Natural killer cell (primary cell): ENCODE measurements at regions not wholly inside any gene's neighbourhood (a gene's known extent, or its start where the extent isn't known, plus 50 kb on each side); places are given as distances from the start of the nearest gene placed in this dataset.

Experiments used
- ATAC-seq, 3 donors: fragments of 150-1000 bp in 2 of 3; fragments of 200-7000 bp in 1 of 3; cut with Tn5 transposase; 1 replicate in 1 of 3; 2 replicates in 2 of 3; pipeline ENCODE4 v1.10.0; 2021; ENCODE audit warnings: mild to moderate bottlenecking in 2 of 3, moderate library complexity in 2 of 3
- DNase-seq, 2 donors: peaks; one replicate each; pipeline versions ENCODE4 v3.0.0 to v3.0.0-alpha.2; 2013 to 2021; ENCODE audit warnings: mixed read lengths in 1 of 2
- H3K27ac ChIP-seq: one replicate; pipeline ENCODE4 v1.5.1; 2013; ENCODE audit warnings: mild to moderate bottlenecking, low read length
- H3K27me3 ChIP-seq: one replicate; pipeline ENCODE4 v1.6.1; 2013; ENCODE audit warnings: low read length; ENCODE audit not compliant: control insufficient read depth, insufficient read depth
- H3K36me3 ChIP-seq: one replicate; pipeline ENCODE4 v1.6.1; 2013; ENCODE audit warnings: low read length; ENCODE audit not compliant: control insufficient read depth, insufficient read depth
- H3K4me1 ChIP-seq: one replicate; pipeline ENCODE4 v1.6.1; 2013; ENCODE audit warnings: low read length; ENCODE audit not compliant: control insufficient read depth, insufficient read depth
- H3K4me3 ChIP-seq: one replicate; pipeline ENCODE4 v1.5.1; 2013; ENCODE audit warnings: low read length
- H3K9me3 ChIP-seq: one replicate; pipeline ENCODE4 v1.6.1; 2013; ENCODE audit warnings: low read length; ENCODE audit not compliant: control insufficient read depth, insufficient read depth
- H3K27ac Mint-ChIP-seq, 2 donors: one replicate each; pipeline ENCODE4 v1.8.0; 2022; ENCODE audit warnings: mild to moderate bottlenecking in 2 of 2, mixed read lengths in 2 of 2, moderate library complexity in 1 of 2
- H3K27me3 Mint-ChIP-seq, 2 donors: one replicate each; pipeline ENCODE4 v1.8.0; 2022; ENCODE audit warnings: low read depth in 2 of 2, mixed read lengths in 2 of 2
- H3K36me3 Mint-ChIP-seq: one replicate; pipeline ENCODE4 v1.8.0; 2022; ENCODE audit warnings: mixed read lengths
- H3K4me1 Mint-ChIP-seq, 2 donors: one replicate each; pipeline ENCODE4 v1.8.0; 2022; ENCODE audit warnings: mixed read lengths in 2 of 2
- H3K4me3 Mint-ChIP-seq: one replicate; pipeline ENCODE4 v1.8.0; 2022; ENCODE audit warnings: mild to moderate bottlenecking, moderate library complexity, mixed read lengths
- H3K9me3 Mint-ChIP-seq, 2 donors: one replicate each; pipeline ENCODE4 v1.8.0; 2022; ENCODE audit warnings: mixed read lengths in 2 of 2
- WGBS: methylation state at CpG from one replicate; pipeline ENCODE4 v1.1.7; 2013; ENCODE audit warnings: missing lambda C conversion rate; ENCODE audit not compliant: insufficient coverage; 5-methylcytosine and 5-hydroxymethylcytosine counted together
- intact Hi-C: fragments of 100-400 bp; cut with micrococcal nuclease; formaldehyde crosslinking; loops from one replicate; pipeline ENCODE4 v1.14.2; 2022
- TF ChIP-seq, protein P1 (sequence below): fragments of 200-600 bp; IDR thresholded peaks from one replicate; pipeline ENCODE4 v1.8.0; 2022; ENCODE audit warnings: antibody characterized with exemption

DNA sequence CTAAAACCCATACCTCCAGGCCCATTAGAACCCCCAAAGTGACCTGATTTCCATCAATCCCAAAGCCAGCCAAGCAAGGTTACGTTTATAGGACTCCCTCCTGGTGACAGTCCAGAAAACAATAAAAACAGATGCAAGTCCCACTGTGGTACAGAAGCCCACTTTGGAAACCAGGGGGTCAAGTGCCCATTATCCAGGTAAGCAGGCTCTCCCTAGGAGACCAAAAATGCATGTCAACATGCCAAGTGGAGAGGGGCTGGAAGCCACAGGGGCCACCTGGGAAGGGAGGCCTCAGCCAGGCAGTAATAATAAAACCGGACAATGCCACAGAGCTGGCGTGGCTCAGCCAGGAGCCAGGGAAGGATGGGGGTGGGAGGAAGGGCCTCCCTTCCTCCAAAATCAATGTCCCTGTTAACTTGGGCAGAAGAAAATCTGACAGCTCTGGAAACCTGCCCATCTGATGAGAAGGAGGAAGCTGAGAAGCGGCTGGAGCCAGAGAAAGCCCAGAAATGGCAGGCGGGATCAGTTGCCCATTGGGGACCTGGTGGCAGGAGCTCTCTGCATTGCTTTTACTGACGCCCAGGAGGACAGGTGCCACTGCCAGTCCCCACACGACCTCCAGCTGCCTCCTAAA is 160.4 kb downstream of the ZIC5 start:
- Histone ChIP-seq H3K4me3 (no peak overlapping the region), H3K27me3 (no peaks in the 10 kb centered on the region), H3K4me1 (no peaks in the 10 kb centered on the region), H3K27ac (no peak overlapping the region), H3K36me3 (no peaks in the 10 kb centered on the region), H3K9me3 (no peaks in the 10 kb centered on the region)
- no peak overlapping the region for H3K27ac Mint-ChIP-seq
- no peak overlapping the region for H3K4me3 Mint-ChIP-seq
- ATAC-seq (no peak), DNase-seq (no peak)
- TF ChIP-seq, protein P1, sequence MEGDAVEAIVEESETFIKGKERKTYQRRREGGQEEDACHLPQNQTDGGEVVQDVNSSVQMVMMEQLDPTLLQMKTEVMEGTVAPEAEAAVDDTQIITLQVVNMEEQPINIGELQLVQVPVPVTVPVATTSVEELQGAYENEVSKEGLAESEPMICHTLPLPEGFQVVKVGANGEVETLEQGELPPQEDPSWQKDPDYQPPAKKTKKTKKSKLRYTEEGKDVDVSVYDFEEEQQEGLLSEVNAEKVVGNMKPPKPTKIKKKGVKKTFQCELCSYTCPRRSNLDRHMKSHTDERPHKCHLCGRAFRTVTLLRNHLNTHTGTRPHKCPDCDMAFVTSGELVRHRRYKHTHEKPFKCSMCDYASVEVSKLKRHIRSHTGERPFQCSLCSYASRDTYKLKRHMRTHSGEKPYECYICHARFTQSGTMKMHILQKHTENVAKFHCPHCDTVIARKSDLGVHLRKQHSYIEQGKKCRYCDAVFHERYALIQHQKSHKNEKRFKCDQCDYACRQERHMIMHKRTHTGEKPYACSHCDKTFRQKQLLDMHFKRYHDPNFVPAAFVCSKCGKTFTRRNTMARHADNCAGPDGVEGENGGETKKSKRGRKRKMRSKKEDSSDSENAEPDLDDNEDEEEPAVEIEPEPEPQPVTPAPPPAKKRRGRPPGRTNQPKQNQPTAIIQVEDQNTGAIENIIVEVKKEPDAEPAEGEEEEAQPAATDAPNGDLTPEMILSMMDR: no peak
- WGBS: 90% methylated on average over 7 of the region's 7 CpGs
- H3K4me1 Mint-ChIP-seq: no peaks in the 10 kb centered on the region
- intact Hi-C loops: no loop called here
- H3K9me3 Mint-ChIP-seq: no peaks in the 10 kb centered on the region
- peaks cover 0 to 3% of the 10 kb centered on the region in 2 donors for H3K27me3 Mint-ChIP-seq
- H3K36me3 Mint-ChIP-seq: no peaks in the 10 kb centered on the region

- WGBS: 89% methylated on average over 4 of the region's 4 CpGs
- Histone ChIP-seq H3K36me3 (no peaks in the 10 kb centered on the region), H3K27me3 (no peaks in the 10 kb centered on the region), H3K9me3 (no peaks in the 10 kb centered on the region), H3K4me3 (no peak overlapping the region), H3K4me1 (no peaks in the 10 kb centered on the region), H3K27ac (no peak overlapping the region)
- DNase-seq (no peak), ATAC-seq (no peak)
- Mint-ChIP-seq H3K4me1 (no peaks in the 10 kb centered on the region), H3K9me3 (no peaks in the 10 kb centered on the region), H3K4me3 (no peak overlapping the region), H3K27me3 (peaks cover 0 to 3% of the 10 kb centered on the region in 2 donors), H3K36me3 (no peaks in the 10 kb centered on the region), H3K27ac (peak overlapping the region in 1 of 2 donors; percentile 19)
- intact Hi-C loops: no loop called here
- TF ChIP-seq, protein P1: no peak
Measured at GRCh38 chr13:99809926-99810325, 161.6 kb downstream of the ZIC5 start.

- intact Hi-C loops: no loop called here
- TF ChIP-seq, protein P1: no peak
- Histone ChIP-seq H3K36me3 (no peaks in the 10 kb centered on the region), H3K4me1 (no peaks in the 10 kb centered on the region), H3K4me3 (no peak overlapping the region), H3K9me3 (no peaks in the 10 kb centered on the region), H3K27ac (no peak overlapping the region), H3K27me3 (no peaks in the 10 kb centered on the region)
- Mint-ChIP-seq H3K27me3 (peaks cover 0 to 3% of the 10 kb centered on the region in 2 donors), H3K4me3 (no peak overlapping the region), H3K27ac (no peak overlapping the region), H3K4me1 (no peaks in the 10 kb centered on the region), H3K9me3 (no peaks in the 10 kb centered on the region), H3K36me3 (no peaks in the 10 kb centered on the region)
- ATAC-seq (no peak), DNase-seq (no peak)
- WGBS: 90% methylated on average over 8 of the region's 8 CpGs
Measured at GRCh38 chr13:99809496-99809895, 162.1 kb downstream of the ZIC5 start.

DNA sequence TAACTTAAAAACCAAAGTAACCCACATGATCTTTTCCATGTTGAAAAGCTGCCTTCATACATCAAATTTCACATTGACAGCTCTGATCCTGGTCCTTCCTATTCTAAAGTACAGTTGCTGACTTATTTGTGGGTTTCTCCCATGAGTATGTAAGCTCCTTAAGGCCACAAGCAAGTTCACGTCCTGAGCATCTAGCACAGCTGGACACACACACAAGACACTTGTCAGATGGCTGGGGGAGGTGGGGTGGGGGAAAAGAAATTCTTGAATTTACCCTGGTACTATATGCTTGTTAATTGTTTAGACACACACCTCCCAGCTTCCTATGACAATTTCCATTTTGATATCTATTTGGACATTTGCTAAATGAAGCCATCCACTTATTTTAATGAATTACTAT is 162.8 kb downstream of the ZIC5 start:
- no CpG with 5 or more reads among the region's 1 CpG for WGBS

More for the DNA sequence above, 162.8 kb downstream of the ZIC5 start:
- no peak for DNase-seq
- Mint-ChIP-seq H3K4me3 (no peak overlapping the region), H3K9me3 (no peaks in the 10 kb centered on the region), H3K27ac (no peak overlapping the region), H3K27me3 (peaks cover 0 to 3% of the 10 kb centered on the region in 2 donors), H3K36me3 (no peaks in the 10 kb centered on the region), H3K4me1 (no peaks in the 10 kb centered on the region)
- no peak overlapping the region for H3K27ac ChIP-seq
- ATAC-seq: no peak
- TF ChIP-seq, protein P1: no peak
- no peaks in the 10 kb centered on the region for H3K27me3 ChIP-seq
- no peaks in the 10 kb centered on the region for H3K9me3 ChIP-seq
- H3K4me1 ChIP-seq: no peaks in the 10 kb centered on the region
- no peak overlapping the region for H3K4me3 ChIP-seq
- intact Hi-C loops: no loop called here
- no peaks in the 10 kb centered on the region for H3K36me3 ChIP-seq
